Tibial artery (tissue), 4 donors: ENCODE measurements at regions not wholly inside any gene's neighbourhood (a gene's known extent, or its start where the extent isn't known, plus 50 kb on each side); places are given as distances from the start of the nearest gene placed in this dataset.

ENCODE experiments used
- DNase-seq, 2 donors: peaks; one replicate each; pipeline ENCODE4 v3.0.0-alpha.2; 2019
- H3K27ac ChIP-seq, 2 donors: fragments of 200-600 bp; sonication (generic) in 1 of 2; 1 replicate in 1 of 2; 2 replicates in 1 of 2; pipeline ENCODE4 v1.5.1; 2018 to 2019; ENCODE audit warnings: mild to moderate bottlenecking in 1 of 2
- H3K27me3 ChIP-seq, 2 donors: fragments of 200-600 bp; sonication (generic) in 1 of 2; one replicate each; pipeline versions ENCODE4 v1.5.1 to v1.6.0; 2016 to 2019
- H3K36me3 ChIP-seq, 3 donors: fragments of 200-600 bp; sonication (generic) in 2 of 3; one replicate each; pipeline ENCODE4 v1.5.1; 2016 to 2019; ENCODE audit warnings: mild to moderate bottlenecking in 2 of 3
- H3K4me1 ChIP-seq, 4 donors: fragments of 200-600 bp; sonication (generic) in 2 of 4; 1 replicate in 3 of 4; 2 replicates in 1 of 4; pipeline ENCODE4 v1.5.1; 2016 to 2019
- H3K4me3 ChIP-seq, 2 donors: fragments of 200-600 bp; sonication (generic) in 1 of 2; 1 replicate in 1 of 2; 2 replicates in 1 of 2; pipeline ENCODE4 v1.5.1; 2018 to 2019; ENCODE audit warnings: mild to moderate bottlenecking in 2 of 2
- H3K9me3 ChIP-seq, 3 donors: fragments of 200-600 bp; sonication (generic) in 1 of 3; one replicate each; pipeline ENCODE4 v1.5.1; 2016 to 2019
- intact Hi-C: fragments of 100-400 bp; cut with DNase I; formaldehyde crosslinking; loops from one replicate; pipeline ENCODE4 v1.15.0; 2023; ENCODE audit warnings: low total_unique reads
- TF ChIP-seq, protein P1 (sequence below), 2 experiments: fragments of 200-600 bp in 1 of 2; fragments of 450-650 bp in 1 of 2; IDR thresholded peaks; one replicate each; pipeline ENCODE4 v1.5.1; 2017 to 2019; ENCODE audit warnings: antibody characterized with exemption in 2 of 2, mild to moderate bottlenecking in 1 of 2, moderate library complexity in 1 of 2

DNA sequence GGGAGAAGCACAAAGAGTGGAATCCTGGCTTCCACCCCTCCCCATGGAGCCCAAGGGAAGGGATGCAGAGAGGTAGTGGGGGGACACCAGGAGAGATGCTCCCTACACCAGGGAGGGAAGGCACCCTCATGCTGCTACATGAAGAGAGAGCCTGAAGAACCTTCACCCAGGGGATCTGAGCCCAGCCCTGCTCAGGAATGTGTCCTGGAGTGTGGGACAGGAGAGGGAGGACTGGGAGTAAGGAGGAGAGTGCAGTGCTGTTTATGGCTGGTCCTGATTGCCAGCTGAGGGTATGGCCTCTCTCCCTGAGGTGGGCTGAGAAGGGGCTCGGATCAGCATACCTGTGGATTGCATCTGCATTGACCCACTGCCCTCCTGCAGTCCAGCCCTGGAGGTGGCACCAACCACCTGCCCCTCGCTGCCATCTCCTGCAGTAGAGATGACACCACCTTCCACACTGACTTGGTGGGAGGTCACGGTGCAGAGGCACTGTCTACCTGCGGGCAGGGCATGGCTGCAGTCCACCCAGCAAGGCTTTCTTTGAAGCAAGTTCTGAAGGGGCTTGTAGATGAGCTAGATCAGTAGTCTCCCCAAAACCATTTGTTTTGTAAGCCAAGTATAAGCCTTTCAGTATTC lies 114.9 kb upstream of the SLC25A48 start:
- intact Hi-C loops: no loop called here

DNA sequence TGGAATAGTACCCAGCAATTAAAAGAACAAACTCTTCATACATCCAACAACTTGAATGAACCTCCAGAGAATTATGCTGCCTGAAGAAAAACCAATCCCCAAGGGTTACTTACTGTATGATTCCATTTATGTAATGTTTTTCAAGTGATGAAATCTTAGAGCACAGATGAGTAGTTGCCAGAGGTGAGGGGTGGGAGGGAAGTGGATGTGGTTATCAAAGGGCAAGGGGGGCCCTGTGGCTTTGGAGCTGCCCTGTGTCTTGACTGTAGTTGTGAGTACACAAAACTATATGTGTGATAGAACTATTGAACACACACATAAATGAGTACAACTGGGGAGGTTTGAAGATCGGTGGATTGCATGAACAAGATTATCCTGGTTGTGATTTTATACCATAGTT lies 115.8 kb upstream of the SLC25A48 start:
- Histone ChIP-seq H3K4me3 (no peak overlapping the region), H3K27me3 (peaks cover 0 to 11% of the 10 kb centered on the region in 2 donors), H3K4me1 (no peaks in the 10 kb centered on the region), H3K36me3 (no peaks in the 10 kb centered on the region), H3K9me3 (no peaks in the 10 kb centered on the region), H3K27ac (no peak overlapping the region)
- DNase-seq: no peak
- TF ChIP-seq, protein P1, sequence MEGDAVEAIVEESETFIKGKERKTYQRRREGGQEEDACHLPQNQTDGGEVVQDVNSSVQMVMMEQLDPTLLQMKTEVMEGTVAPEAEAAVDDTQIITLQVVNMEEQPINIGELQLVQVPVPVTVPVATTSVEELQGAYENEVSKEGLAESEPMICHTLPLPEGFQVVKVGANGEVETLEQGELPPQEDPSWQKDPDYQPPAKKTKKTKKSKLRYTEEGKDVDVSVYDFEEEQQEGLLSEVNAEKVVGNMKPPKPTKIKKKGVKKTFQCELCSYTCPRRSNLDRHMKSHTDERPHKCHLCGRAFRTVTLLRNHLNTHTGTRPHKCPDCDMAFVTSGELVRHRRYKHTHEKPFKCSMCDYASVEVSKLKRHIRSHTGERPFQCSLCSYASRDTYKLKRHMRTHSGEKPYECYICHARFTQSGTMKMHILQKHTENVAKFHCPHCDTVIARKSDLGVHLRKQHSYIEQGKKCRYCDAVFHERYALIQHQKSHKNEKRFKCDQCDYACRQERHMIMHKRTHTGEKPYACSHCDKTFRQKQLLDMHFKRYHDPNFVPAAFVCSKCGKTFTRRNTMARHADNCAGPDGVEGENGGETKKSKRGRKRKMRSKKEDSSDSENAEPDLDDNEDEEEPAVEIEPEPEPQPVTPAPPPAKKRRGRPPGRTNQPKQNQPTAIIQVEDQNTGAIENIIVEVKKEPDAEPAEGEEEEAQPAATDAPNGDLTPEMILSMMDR (IDR thresholded peaks at IDR 0.05): no peak
- intact Hi-C loops: no loop called here

More for the DNA sequence above, 114.9 kb upstream of the SLC25A48 start:
- no peaks in the 10 kb centered on the region for H3K4me1 ChIP-seq
- no peak for DNase-seq
- H3K9me3 ChIP-seq: no peaks in the 10 kb centered on the region
- H3K27me3 ChIP-seq: peaks cover 0 to 3% of the 10 kb centered on the region in 2 donors
- TF ChIP-seq, protein P1 (IDR thresholded peaks at IDR 0.05): no peak
- H3K27ac ChIP-seq: no peak overlapping the region
- no peak overlapping the region for H3K4me3 ChIP-seq
- H3K36me3 ChIP-seq: no peaks in the 10 kb centered on the region

DNA sequence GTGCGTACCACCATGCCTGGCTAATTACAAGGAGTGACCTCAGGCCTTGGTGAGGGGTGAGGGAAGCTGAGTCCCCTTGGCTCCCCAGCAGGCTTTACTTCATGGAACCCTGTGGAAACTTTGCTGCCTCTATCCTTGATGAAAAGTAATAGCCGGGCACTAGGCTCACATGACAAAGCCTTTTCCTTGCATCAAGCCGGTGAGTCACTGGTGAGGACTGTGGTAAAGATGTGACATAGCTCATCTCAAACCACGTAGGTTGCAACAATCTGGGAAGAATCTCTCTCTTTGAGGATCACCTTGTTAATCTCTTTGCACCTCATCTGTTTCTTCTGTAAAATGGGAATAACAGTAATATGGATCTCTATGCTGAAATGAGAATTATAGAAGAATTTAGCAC lies 116.3 kb upstream of the SLC25A48 start:
- H3K4me3 ChIP-seq: no peak overlapping the region
- intact Hi-C loops: no loop called here

DNA sequence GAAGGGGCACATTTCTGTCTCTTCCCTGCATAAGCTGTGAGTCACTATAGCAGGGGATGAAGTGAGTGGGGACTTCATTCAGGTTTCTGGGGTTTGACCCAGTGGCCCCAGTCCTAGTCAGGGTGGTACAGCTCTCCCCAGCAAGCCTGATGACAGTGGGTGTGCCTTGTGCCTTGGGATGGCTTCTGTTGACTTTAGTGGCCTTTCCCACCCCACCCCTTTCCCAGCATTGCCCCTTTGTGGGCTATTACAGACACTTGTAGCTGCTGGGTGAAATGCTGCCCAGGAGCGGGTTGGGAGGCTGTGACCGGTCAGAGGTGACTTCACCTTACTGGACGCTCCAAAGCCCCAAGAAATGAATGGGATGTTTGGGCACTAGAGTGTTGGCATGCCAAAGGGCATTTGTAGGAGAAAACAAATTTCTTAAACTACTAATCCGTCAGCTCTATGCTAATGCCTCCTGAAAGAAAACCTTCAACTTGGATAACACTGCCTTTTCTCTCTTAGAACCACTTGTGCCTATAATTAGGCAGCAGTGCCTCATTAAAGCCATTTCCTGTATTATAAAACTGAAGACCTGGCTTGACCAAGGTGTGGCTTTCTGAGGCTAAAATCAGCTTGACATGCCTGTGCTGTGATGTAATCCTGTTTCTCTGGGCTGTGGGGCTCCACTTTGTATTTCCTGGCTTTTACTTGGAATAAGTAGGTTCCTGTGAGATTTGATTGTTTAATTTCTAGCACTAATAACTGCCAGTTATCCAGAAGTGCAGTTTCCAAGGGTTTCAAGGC lies 119.0 kb upstream of the SLC25A48 start:
- no peak overlapping the region for H3K4me3 ChIP-seq
- TF ChIP-seq, protein P1 (IDR thresholded peaks at IDR 0.05): no peak
- no peak for DNase-seq
- intact Hi-C loops: no loop called here
- H3K4me1 ChIP-seq: no peaks in the 10 kb centered on the region
- H3K27ac ChIP-seq: no peak overlapping the region
- peaks cover 0 to 11% of the 10 kb centered on the region in 2 donors for H3K27me3 ChIP-seq
- no peaks in the 10 kb centered on the region for H3K9me3 ChIP-seq
- no peaks in the 10 kb centered on the region for H3K36me3 ChIP-seq

More for the DNA sequence above, 116.3 kb upstream of the SLC25A48 start:
- no peak for DNase-seq
- no peaks in the 10 kb centered on the region for H3K9me3 ChIP-seq
- H3K27me3 ChIP-seq: peaks cover 0 to 11% of the 10 kb centered on the region in 2 donors
- TF ChIP-seq, protein P1 (IDR thresholded peaks at IDR 0.05): no peak
- no peaks in the 10 kb centered on the region for H3K4me1 ChIP-seq
- H3K27ac ChIP-seq: no peak overlapping the region
- no peaks in the 10 kb centered on the region for H3K36me3 ChIP-seq

DNA sequence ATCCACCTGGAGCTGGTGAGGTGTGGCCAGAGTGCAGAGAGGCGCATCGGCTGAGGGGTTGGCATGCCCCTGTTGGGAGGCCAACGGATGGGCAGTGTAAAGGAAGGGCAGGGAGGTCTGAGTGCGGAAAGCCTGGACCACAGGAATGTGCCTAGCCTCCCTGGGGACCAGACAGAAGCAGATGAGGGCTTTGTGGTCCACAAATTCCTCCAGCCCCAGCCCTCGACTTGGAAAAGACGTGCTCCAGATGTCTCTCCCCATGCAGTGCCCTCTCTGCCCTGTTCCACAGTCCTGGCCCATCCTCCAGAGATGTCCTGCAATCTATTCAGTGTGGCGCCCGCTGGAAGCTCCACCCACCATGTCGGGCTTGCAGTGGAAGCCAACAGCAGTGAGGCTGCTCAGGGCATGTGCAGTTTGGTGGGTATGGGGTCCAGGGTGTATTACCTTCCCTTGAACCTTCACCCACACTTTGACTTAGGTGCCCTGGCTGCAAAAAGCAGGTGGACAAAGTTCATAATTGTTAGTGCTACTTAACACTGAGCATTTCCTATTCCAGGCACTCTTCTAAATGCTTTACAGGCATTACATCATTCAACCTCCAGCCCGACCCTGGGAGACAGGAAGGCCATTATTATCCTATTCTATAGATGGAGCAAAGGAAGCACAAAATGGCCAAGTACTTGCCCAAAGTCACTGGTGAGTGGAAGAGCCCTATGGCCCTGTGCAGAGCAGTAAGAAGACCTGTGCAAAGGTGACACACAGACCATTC lies 120.2 kb upstream of the SLC25A48 start:
- H3K9me3 ChIP-seq: no peaks in the 10 kb centered on the region
- no peak for DNase-seq
- peaks cover 0 to 12% of the 10 kb centered on the region in 2 donors for H3K27me3 ChIP-seq
- H3K4me3 ChIP-seq: no peak overlapping the region
- H3K4me1 ChIP-seq: no peaks in the 10 kb centered on the region
- intact Hi-C loops: no loop called here
- TF ChIP-seq, protein P1 (IDR thresholded peaks at IDR 0.05): no peak
- H3K27ac ChIP-seq: no peak overlapping the region
- H3K36me3 ChIP-seq: no peaks in the 10 kb centered on the region
